NCI-H446 (cell line): ENCODE measurements at regions not wholly inside any gene's neighbourhood (a gene's known extent, or its start where the extent isn't known, plus 50 kb on each side); places are given as distances from the start of the nearest gene placed in this dataset.
"Not testable (repeated sequence)": the region's sequence is repeated elsewhere in the genome, so short reads cannot be mapped to it uniquely, and the experiment has no call there.

Experiments
- DNase-seq, 2 experiments: peaks; one replicate each; lab custom pipeline; 2025; lab: John Stamatoyannopoulos, UW

- DNase-seq = no peak
Measured at GRCh38 chr10:83753490-83753889, 385.8 kb upstream of the GHITM start.

DNA sequence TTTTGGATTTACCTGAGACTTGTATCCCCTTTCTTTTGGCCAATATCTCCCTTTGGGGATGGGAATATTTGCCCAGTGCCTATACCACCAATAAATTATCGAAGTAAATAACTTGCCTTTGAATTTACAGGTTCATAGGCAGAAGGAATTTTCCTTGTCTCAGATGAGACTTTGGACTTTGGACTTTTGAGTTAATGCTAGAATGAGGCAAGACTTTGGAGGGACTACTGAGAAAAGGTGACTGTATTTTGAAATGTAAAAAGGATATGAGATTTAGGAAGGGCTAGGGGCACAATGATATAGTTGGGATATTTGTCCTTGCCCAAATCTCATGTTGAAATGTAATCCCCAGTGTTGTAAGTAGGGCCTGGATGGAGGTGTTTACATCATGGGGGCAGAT is 384.5 kb upstream of the GHITM start:
- no peak for DNase-seq

- DNase-seq = no peak
Measured at GRCh38 chr10:83760142-83760541, 379.2 kb upstream of the GHITM start.

DNA sequence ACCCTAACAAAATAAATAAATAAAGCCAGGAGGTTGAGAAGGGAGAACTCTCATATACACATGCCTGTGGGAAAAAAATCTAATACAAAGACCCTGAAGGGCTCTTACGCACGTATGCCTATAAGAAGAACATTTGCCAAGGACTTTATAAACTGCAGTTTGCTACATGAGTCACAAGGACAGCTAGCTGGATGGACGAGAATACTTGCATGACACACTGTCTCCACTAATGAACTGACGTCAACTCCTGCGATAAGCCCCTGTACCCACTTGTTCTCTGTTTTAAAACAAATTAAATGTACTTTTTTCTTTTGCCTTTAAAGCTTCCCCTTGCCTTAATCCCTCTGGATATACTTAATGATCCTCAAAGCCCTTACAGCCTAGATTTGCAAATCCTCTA is 374.6 kb upstream of the GHITM start:
- DNase-seq = no peak

DNA sequence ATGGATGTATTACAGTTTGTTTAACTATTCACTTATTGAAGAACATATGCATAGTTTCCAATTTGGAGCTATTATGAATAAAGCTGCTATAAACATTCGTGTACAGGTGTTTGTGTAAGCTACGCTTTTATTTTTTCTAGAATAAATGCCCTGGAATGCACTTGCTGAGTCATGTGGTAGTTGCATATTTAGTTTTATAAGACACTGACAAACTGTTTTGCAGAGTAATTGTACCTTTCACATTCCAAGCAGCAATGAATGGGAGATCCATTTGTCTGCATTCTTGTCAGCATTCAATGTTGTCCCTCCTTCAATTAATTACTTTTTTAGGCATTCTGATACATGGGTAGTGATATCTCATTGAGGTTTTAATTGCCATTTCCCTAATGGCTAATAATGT is 373.6 kb upstream of the GHITM start:
- DNase-seq = no peak

DNA sequence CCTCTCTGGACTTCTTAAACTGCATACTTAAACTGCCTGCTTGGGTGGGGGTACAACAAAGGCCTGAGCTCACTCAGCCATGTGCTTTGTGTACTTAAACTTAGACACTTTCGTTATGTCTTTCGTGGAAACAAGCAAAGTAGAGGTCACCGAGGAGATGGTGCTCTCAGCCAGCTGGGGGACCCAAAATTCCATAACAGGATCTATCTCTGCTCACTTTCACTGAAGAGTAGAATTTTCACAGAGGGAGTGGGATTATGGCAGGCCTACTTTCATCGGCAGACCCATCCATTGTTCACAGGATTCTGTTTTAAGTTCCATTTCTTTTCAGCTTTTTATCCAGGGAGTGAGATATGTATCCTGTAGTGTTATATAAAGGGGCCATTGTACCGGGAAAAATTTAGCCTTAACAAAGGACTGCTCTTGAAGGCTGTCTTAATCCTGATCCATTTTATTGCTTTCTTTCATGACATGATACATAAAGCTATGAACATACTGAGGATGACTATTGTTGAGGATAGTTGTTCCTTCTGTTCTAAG is 370.0 kb upstream of the GHITM start:
- no peak for DNase-seq

DNA sequence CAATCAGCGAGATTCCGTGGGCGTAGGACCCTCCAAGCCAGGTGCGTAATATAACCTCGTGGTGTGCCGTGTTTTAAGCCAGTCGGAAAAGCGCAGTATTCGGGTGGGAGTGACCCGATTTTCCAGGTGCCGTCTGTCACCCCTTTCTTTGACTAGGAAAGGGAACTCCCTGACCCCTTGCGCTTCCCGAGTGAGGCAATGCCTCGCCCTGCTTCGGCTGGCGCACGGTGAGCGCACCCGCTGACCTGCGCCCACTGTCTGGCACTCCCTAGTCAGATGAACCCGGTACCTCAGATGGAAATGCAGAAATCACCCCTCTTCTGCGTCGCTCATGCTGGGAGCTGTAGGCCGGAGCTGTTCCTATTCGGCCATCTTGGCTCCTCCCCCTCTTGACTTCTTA is 352.6 kb upstream of the GHITM start:
- not testable (repeated sequence) for DNase-seq

- DNase-seq = no peak
Measured at GRCh38 chr10:83801983-83802382, 337.3 kb upstream of the GHITM start.

GRCh38 chr10:83806717-83807116 is 332.6 kb upstream of the GHITM start:
- no peak for DNase-seq

DNA sequence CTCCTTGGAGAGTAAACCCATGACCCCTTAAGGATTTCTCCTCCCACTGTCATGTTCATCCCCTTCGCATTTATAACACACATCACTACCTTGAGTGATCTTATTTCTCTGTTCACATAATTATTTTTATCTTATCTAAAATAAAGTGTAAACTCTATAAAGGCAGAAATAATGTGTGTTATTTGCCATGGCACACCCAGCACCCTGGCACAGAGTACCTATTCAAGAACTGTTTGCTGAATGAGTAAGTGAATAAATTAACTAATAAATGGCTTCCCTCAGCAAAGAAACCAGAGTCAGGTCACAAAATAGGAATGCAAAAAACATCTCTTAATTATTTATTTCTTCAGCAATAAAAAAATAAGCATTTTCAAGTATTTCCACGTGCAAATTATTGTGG is 330.3 kb upstream of the GHITM start:
- no peak for DNase-seq

DNA sequence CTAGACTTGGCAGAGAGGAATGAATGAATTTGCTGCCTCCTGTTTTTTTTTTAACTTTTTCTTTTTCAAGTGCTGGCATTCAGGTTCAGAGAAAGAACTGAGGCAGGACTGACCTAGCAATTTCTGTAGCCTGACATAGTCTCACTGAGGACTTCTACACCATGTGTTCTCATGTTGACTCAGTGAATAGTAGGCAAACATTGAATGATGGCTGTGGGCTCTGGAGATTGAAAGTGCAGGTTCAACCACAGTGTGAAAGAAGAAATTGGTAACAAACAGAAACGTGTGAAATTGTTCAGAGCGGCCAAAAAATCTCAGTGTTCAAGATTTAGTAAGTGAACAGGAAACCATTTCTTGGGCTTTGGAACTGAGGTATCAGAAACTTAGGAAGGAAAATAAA is 322.4 kb upstream of the GHITM start:
- no peak for DNase-seq

DNA sequence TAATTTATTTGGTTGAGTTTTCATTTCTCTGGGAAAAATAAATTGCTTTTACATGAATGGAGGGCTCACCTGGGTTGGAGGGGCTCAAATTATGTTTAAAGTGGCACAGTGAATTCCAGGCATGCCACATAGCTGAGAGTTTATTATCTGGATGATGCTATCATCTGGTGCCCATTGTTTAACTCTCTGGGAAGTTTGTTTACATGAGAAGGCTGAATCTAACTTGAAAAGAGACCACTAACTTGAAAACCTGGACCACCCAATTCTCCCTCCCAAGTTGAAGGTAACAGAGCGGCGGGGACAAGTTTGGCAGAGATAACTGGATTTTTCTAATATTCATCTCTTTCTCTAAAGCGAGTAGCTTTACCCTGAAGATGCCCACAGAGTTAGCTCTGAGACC is 321.5 kb upstream of the GHITM start:
- no peak for DNase-seq

GRCh38 chr10:83819609-83820008 is 319.7 kb upstream of the GHITM start:
- DNase-seq = no peak

GRCh38 chr10:83820033-83820432 is 319.3 kb upstream of the GHITM start:
- no peak for DNase-seq

DNA sequence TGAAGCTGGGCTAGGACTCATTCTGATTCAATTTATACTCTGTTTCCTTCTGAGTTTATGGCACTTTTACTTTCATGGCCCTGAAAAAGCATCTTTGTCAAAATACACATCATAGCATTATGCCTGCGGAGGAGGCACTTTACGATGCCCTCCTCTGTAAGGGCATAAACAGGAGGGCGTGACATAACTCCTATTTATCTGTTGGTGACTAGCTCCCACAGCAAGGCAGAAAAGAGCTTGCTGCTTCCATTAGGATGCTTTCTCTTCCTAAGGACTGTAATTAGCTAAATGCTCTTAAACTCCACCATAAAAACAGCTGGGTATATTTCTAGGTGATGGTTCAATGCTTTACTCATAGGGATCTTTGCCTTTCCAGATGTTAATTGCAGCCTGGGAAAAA is 315.2 kb upstream of the GHITM start:
- no peak for DNase-seq

DNA sequence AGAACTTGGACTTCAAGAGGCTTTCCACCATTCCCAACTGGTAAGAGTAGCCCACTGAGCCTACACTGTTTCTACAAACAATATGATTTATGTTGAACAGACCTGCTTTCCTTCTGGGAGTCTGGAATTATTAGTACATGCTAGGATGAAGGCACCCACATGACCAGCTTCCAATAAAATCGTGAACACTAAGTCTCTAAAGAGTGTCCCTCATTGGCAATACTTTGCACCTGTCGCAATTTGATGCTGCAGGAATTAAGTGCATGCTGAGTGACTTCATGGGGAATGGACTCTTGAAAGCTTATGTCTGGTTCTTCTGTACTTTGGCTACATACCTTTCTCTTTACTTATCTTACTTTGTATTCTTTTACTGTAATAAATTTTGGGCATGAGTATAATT is 305.2 kb upstream of the GHITM start:
- no peak for DNase-seq

- DNase-seq = no peak
Measured at GRCh38 chr10:83835945-83836745, 303.2 kb upstream of the GHITM start.

DNA sequence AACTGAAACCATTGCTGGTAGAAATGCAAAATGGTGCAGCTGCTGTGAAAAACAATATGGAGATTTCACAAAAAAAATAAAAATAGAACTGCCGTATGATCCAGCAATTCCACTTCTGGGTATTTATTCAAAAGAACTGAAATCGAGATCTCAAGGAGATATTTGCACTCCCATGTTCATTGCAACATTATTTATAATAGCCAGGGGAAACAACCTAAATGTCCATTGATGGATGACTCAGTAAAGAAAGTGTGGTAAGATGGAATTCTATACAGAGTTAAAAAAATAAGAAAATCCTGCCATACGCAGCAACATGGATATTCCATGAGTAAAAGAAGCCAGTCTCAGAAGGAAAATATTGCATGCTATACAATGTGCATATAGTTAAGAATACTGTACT is 290.6 kb upstream of the GHITM start:
- no peak for DNase-seq

DNA sequence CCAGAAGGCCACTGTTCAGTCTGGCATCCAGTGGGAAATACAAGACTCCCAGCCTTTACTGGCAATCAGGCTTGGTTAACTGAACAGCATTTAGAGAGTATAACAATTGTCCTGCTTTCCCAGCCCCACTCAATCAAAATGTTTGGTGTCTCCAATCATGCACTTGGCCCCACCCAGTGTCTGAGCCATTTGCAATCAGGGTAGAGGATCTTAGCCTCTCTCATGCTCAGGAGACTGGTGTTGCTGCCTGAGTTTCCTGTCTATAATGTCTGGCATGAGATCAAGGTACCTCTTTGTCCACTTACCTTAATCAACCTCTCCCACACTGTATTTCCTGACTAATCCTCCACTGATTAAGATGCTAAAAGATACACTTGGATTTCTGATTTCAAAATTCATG is 290.2 kb upstream of the GHITM start:
- no peak for DNase-seq

- no peak for DNase-seq
Measured at GRCh38 chr10:83852146-83852545, 287.2 kb upstream of the GHITM start.

DNA sequence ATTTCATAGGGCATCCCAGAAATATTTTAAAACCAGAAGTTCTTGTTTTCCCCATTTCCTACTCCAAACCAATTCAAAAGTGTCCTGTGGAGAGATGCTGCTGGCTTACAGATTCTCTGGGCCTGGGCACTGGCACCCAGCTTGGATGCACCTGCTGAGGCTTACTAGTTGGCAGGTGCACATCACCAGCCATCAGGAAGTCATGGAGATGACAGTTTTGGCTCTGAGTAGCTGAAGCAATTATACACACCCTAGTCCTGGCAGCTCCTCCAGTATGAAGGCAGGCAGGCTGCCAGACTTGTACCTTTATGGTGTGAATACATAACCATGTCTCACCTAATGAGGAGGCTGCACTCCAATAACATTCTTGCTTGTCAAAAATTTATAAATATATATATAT is 276.6 kb upstream of the GHITM start:
- peak in 1 of 2 experiments; percentile 36 for DNase-seq

GRCh38 chr10:83863283-83863966 is 275.9 kb upstream of the GHITM start:
- DNase-seq = no peak

DNA sequence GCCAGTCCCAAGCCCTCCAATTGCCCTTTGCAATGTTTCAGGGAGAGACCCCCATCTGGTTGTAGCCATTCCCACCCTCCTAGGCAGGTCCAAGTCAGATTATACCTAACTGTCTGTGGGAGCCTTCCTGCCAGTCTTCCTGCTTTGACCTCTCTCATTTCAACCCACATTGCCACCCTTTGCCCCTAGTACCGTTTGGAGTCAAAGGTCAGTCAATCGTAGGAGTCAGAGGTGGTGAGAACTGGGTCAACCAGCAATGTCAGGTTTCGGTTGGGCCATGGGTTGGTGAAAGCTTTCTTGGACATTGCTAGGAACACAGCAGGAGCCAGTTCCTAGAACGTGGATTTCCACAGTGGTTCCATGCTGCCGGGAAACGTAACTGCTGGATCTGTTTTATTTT is 269.4 kb upstream of the GHITM start:
- DNase-seq = no peak
